ENCODE measurements at regions not wholly inside any gene's neighbourhood (a gene's known extent, or its start where the extent isn't known, plus 50 kb on each side); places are given as distances from the start of the nearest gene placed in this dataset.

- Histone ChIP-seq H3K9me3 (ENCODE audit: insufficient read depth, low read length) (no peaks in the 10 kb centered on the region), H3K4me3 (ENCODE audit: insufficient read length, low read depth) (no peak overlapping the region), H3K4me1 (ENCODE audit: insufficient read depth, insufficient read length) (peaks cover 3% of the 10 kb centered on the region), H3K9ac (ENCODE audit: insufficient read length, low read depth) (no peak overlapping the region), H3K36me3 (ENCODE audit: insufficient read depth, insufficient read length, low read length) (no peaks in the 10 kb centered on the region), H3K27me3 (ENCODE audit: insufficient read depth, insufficient read length) (no peaks in the 10 kb centered on the region)
- DNase-seq (ENCODE audit: low read depth, low spot score): no peak
- no peak for TF ChIP-seq YY1 (IDR thresholded peaks at IDR 0.05; ENCODE audit: insufficient read depth, insufficient read length)
- no peak for TF ChIP-seq ZNF274 (IDR thresholded peaks at IDR 0.05; ENCODE audit: low read depth, low read length)
- TF ChIP-seq SUZ12 (IDR thresholded peaks at IDR 0.05; ENCODE audit: extremely low read depth, insufficient read depth, insufficient read length): no peak
Observed at GRCh38 chr15:85860394-85861161, 65.9 kb upstream of the KLHL25 start.

GRCh38 chr15:85865070-85865684 lies 70.5 kb upstream of the KLHL25 start:
- peak; percentile 81 for DNase-seq (ENCODE audit: low read depth, low spot score)
- TF ChIP-seq SUZ12 (IDR thresholded peaks at IDR 0.05; ENCODE audit: extremely low read depth, insufficient read depth, insufficient read length) (no peak), YY1 (IDR thresholded peaks at IDR 0.05; ENCODE audit: insufficient read depth, insufficient read length) (no peak), ZNF274 (IDR thresholded peaks at IDR 0.05; ENCODE audit: low read depth, low read length) (no peak)
- H3K27me3 ChIP-seq (ENCODE audit: insufficient read depth, insufficient read length): no peaks in the 10 kb centered on the region
- no peaks in the 10 kb centered on the region for H3K9me3 ChIP-seq (ENCODE audit: insufficient read depth, low read length)
- H3K9ac ChIP-seq (ENCODE audit: insufficient read length, low read depth): no peak overlapping the region
- peaks cover 3% of the 10 kb centered on the region for H3K4me1 ChIP-seq (ENCODE audit: insufficient read depth, insufficient read length)
- H3K4me3 ChIP-seq (ENCODE audit: insufficient read length, low read depth): no peak overlapping the region
- no peaks in the 10 kb centered on the region for H3K36me3 ChIP-seq (ENCODE audit: insufficient read depth, insufficient read length, low read length)

GRCh38 chr15:85867250-85867649 lies 72.5 kb upstream of the KLHL25 start:
- Histone ChIP-seq H3K36me3 (ENCODE audit: insufficient read depth, insufficient read length, low read length) (no peaks in the 10 kb centered on the region), H3K9ac (ENCODE audit: insufficient read length, low read depth) (no peak overlapping the region), H3K9me3 (ENCODE audit: insufficient read depth, low read length) (no peaks in the 10 kb centered on the region), H3K4me3 (ENCODE audit: insufficient read length, low read depth) (no peak overlapping the region), H3K27me3 (ENCODE audit: insufficient read depth, insufficient read length) (no peaks in the 10 kb centered on the region), H3K4me1 (ENCODE audit: insufficient read depth, insufficient read length) (peaks cover 3% of the 10 kb centered on the region)
- no peak for DNase-seq (ENCODE audit: low read depth, low spot score)
- no peak for TF ChIP-seq YY1 (IDR thresholded peaks at IDR 0.05; ENCODE audit: insufficient read depth, insufficient read length)
- TF ChIP-seq ZNF274 (IDR thresholded peaks at IDR 0.05; ENCODE audit: low read depth, low read length): no peak
- TF ChIP-seq SUZ12 (IDR thresholded peaks at IDR 0.05; ENCODE audit: extremely low read depth, insufficient read depth, insufficient read length): no peak

- Histone ChIP-seq H3K4me3 (ENCODE audit: insufficient read length, low read depth) (no peak overlapping the region), H3K36me3 (ENCODE audit: insufficient read depth, insufficient read length, low read length) (no peaks in the 10 kb centered on the region), H3K4me1 (ENCODE audit: insufficient read depth, insufficient read length) (peaks cover 3% of the 10 kb centered on the region), H3K27me3 (ENCODE audit: insufficient read depth, insufficient read length) (no peaks in the 10 kb centered on the region), H3K9ac (ENCODE audit: insufficient read length, low read depth) (no peak overlapping the region), H3K9me3 (ENCODE audit: insufficient read depth, low read length) (no peaks in the 10 kb centered on the region)
- no peak for TF ChIP-seq ZNF274 (IDR thresholded peaks at IDR 0.05; ENCODE audit: low read depth, low read length)
- TF ChIP-seq YY1 (IDR thresholded peaks at IDR 0.05; ENCODE audit: insufficient read depth, insufficient read length): no peak
- no peak for TF ChIP-seq SUZ12 (IDR thresholded peaks at IDR 0.05; ENCODE audit: extremely low read depth, insufficient read depth, insufficient read length)
- DNase-seq (ENCODE audit: low read depth, low spot score): no peak
Observed at GRCh38 chr15:85869124-85869523, 74.4 kb upstream of the KLHL25 start.

GRCh38 chr15:85870216-85871014 lies 75.7 kb upstream of the KLHL25 start:
- no peak for DNase-seq (ENCODE audit: low read depth, low spot score)
- H3K4me1 ChIP-seq (ENCODE audit: insufficient read depth, insufficient read length): peaks cover 3% of the 10 kb centered on the region
- H3K9me3 ChIP-seq (ENCODE audit: insufficient read depth, low read length): no peaks in the 10 kb centered on the region
- H3K9ac ChIP-seq (ENCODE audit: insufficient read length, low read depth): no peak overlapping the region
- no peaks in the 10 kb centered on the region for H3K36me3 ChIP-seq (ENCODE audit: insufficient read depth, insufficient read length, low read length)
- no peaks in the 10 kb centered on the region for H3K27me3 ChIP-seq (ENCODE audit: insufficient read depth, insufficient read length)
- TF ChIP-seq YY1 (IDR thresholded peaks at IDR 0.05; ENCODE audit: insufficient read depth, insufficient read length) (no peak), SUZ12 (IDR thresholded peaks at IDR 0.05; ENCODE audit: extremely low read depth, insufficient read depth, insufficient read length) (no peak), ZNF274 (IDR thresholded peaks at IDR 0.05; ENCODE audit: low read depth, low read length) (no peak)
- no peak overlapping the region for H3K4me3 ChIP-seq (ENCODE audit: insufficient read length, low read depth)

GRCh38 chr15:85871545-85871944 lies 76.8 kb upstream of the KLHL25 start:
- DNase-seq (ENCODE audit: low read depth, low spot score): no peak
- H3K4me1 ChIP-seq (ENCODE audit: insufficient read depth, insufficient read length): peaks cover 3% of the 10 kb centered on the region
- TF ChIP-seq YY1 (IDR thresholded peaks at IDR 0.05; ENCODE audit: insufficient read depth, insufficient read length) (no peak), ZNF274 (IDR thresholded peaks at IDR 0.05; ENCODE audit: low read depth, low read length) (no peak), SUZ12 (IDR thresholded peaks at IDR 0.05; ENCODE audit: extremely low read depth, insufficient read depth, insufficient read length) (no peak)

GRCh38 chr15:85872125-85872524 lies 77.4 kb upstream of the KLHL25 start:
- H3K9me3 ChIP-seq (ENCODE audit: insufficient read depth, low read length): no peaks in the 10 kb centered on the region
- TF ChIP-seq ZNF274 (IDR thresholded peaks at IDR 0.05; ENCODE audit: low read depth, low read length): no peak
- TF ChIP-seq SUZ12 (IDR thresholded peaks at IDR 0.05; ENCODE audit: extremely low read depth, insufficient read depth, insufficient read length): no peak
- no peak for TF ChIP-seq YY1 (IDR thresholded peaks at IDR 0.05; ENCODE audit: insufficient read depth, insufficient read length)
- no peaks in the 10 kb centered on the region for H3K27me3 ChIP-seq (ENCODE audit: insufficient read depth, insufficient read length)
- H3K4me1 ChIP-seq (ENCODE audit: insufficient read depth, insufficient read length): peaks cover 3% of the 10 kb centered on the region
- no peak for DNase-seq (ENCODE audit: low read depth, low spot score)
- no peak overlapping the region for H3K4me3 ChIP-seq (ENCODE audit: insufficient read length, low read depth)
- H3K9ac ChIP-seq (ENCODE audit: insufficient read length, low read depth): no peak overlapping the region
- no peaks in the 10 kb centered on the region for H3K36me3 ChIP-seq (ENCODE audit: insufficient read depth, insufficient read length, low read length)

More at GRCh38 chr15:85871545-85871944, 76.8 kb upstream of the KLHL25 start:
- no peak overlapping the region for H3K9ac ChIP-seq (ENCODE audit: insufficient read length, low read depth)
- H3K36me3 ChIP-seq (ENCODE audit: insufficient read depth, insufficient read length, low read length): no peaks in the 10 kb centered on the region
- no peaks in the 10 kb centered on the region for H3K9me3 ChIP-seq (ENCODE audit: insufficient read depth, low read length)
- H3K27me3 ChIP-seq (ENCODE audit: insufficient read depth, insufficient read length): no peaks in the 10 kb centered on the region
- no peak overlapping the region for H3K4me3 ChIP-seq (ENCODE audit: insufficient read length, low read depth)
